NCI-H187 treated with DMSO at 0.1 percent for 48 hours (cell line): ENCODE measurements at regions not wholly inside any gene's neighbourhood (a gene's known extent, or its start where the extent isn't known, plus 50 kb on each side); places are given as distances from the start of the nearest gene placed in this dataset.

Source experiments
- DNase-seq: peaks from one replicate; lab custom pipeline; 2025; lab: John Stamatoyannopoulos, UW

DNA sequence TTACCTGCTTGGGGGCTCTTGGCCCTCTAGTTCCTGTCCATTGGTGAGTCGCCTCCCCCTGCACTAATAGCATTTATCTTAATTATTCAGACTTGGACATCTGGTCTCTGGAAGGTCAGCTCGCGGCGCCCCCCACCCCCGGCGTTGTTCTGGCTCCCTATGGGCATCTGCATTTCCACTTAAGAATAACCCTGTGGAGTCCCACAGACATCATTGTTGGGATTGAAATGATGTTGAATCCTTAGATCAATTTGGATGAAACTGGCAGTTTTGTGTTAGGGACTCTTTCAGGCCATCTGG is 313.8 kb upstream of the HS6ST1 start:
- no peak for DNase-seq

DNA sequence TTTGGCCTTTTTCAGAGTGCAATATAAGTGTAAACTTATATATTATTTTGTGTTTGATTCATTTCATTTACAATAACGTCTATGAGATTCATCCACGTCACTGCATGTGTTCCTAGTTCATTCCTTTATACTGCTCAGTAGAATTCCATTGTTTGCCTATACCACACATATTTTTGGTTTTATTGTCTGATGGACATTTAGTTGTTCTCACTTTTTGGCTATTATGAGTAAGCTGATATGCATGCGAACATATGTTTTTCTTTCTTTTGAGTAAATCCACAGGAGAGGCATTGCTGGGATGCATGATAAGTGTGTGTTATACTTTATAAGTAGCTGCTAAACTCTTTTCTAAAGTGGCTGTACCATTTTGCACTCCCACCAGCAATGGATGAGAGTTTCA is 314.8 kb upstream of the HS6ST1 start:
- DNase-seq = no peak

DNA sequence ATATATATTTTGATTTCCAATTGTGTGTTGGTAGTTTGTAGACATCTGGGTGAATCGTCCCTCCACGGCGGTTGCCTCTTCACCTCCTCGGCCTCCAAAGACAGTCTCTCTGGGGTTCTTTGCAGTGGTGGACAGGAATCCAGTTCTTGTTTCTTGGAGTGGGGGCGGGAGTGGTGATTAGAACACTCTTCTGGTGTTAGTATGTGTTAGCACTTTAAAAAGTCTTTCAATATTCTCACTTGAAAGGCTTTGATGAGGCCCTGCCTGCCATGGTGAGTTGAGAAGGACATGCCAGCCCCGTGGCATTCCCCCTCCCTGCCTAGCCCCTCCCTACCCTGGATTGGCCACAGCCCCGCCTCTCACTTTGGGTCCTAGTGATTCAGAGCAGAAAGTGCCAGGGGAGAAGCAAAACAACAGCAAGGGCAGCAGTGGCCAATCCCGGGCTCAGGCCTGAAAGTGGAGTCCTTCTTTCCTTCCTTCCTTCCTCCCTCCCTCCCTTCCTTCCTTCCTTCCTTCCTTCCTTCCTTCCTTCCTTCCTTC is 316.8 kb upstream of the HS6ST1 start:
- no peak for DNase-seq

DNA sequence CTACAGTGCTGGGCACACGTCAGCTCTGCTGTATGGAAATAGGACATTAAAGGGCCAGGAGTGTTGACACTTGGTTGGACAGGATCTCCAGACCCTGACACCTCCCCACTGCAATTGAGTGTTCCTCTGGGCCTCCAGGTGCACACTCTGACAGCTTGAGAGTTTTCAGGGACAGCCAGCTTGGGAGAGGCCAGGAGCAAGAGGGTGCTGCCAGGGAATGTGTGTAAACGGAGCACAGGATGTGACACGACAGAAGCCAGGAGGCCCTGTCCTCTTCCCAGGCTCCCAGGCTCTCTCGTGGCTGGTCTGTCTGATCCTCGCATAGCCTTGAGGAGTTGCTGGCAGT is 318.1 kb upstream of the HS6ST1 start:
- DNase-seq = no peak

DNA sequence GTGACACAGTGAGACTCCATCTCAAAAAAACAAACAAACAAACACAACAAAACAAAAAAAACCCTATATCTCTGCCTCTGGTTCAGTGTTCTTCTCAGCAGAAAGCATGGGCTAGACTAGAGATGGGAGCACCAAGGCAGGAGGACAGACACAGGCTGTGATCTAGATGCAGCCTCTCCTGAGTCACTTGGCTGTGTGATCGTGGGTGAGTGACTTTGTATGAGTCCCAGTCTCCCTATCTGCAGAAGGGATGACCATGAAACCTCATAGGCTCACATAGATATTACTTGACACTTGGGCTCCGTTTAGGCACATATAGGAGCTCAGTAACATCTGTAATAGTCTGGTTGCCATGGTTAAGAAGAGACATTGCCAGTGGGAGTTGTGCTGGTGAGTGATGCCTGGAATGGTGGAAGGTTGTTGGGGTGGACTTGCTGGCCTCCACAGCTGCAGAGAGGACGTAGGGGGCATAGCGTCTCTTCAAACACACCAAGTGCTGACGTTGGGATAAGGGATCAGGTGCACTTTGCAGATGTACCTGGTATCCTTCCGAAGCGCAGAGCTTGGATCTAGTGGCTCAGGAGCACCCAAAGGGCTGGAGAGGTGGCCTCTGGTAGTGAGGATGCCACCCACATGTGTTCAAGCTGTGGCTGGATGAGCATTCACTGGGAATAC is 318.9 kb upstream of the HS6ST1 start:
- no peak for DNase-seq

DNA sequence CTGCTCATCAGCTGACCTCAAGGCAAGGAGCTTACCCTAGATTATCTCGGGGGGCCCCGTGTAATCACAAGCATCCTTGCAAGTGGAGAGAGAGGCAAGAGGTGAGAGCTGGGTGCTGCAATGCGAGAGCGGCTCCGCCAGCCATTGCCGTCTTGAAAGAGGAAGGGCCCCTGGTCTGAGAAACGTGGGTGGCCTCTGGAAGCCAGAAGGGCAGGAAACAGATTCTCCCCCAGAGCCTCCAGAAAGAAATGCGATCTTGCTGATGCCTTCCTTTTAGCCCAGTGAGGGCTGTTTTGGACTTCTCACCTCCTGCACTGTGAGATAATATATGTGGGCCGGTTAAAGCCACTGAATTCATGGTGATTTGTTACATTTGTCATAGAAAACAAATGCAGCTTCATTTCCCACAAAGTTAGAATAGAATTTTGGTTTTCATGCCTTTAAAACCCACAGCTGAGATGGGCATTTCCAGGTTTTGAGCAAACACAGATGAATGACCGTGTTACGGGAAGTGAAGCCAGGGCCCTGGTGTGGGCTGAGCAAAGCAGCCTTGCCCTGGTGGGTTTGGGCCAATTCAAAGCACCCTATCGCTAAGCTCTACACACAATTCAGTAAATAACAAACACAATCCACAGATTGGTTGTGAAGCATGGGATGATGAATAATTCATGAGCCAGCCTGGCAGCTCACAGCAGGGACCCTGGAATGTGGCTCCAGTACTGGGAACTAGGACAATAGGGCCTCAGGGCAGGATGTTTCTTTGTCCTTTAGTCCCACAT is 319.9 kb upstream of the HS6ST1 start:
- DNase-seq = no peak

DNA sequence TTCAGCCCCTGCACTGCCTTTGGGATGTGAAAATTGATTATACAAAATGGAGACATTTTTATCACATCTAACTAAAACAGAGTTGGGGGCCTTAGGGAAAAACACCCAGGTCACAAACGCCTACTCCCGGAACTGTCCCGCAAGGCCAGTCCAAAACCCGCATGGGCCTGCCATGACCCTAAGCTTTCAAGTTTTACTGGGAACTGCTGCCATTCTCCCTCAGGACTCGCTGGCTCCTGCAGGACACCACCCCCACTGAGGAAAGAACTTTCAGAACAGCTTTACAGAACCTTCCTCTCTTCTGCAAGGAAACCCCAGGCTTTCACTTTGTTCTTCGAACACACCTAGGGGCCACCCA is 320.4 kb upstream of the HS6ST1 start:
- no peak for DNase-seq

DNA sequence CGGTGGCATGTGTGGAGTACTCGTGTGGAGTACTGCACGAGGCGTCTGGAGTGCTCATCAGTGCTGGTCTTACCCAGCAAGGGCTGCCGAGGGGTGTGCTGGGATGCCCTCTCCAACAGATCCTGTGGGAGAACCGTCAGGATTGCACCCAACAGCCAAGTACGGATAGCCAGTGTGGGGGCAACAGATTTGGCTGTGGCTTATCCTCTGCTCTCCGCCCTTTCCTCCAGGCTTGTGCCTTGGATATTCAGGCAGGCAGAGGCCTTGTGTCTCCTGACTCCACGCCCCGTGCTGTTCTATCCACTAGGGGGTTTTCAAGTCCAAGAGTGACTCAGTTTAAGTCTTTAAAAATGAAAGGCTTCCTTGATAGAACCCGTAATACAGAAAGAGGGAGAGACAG is 321.0 kb upstream of the HS6ST1 start:
- no peak for DNase-seq

DNA sequence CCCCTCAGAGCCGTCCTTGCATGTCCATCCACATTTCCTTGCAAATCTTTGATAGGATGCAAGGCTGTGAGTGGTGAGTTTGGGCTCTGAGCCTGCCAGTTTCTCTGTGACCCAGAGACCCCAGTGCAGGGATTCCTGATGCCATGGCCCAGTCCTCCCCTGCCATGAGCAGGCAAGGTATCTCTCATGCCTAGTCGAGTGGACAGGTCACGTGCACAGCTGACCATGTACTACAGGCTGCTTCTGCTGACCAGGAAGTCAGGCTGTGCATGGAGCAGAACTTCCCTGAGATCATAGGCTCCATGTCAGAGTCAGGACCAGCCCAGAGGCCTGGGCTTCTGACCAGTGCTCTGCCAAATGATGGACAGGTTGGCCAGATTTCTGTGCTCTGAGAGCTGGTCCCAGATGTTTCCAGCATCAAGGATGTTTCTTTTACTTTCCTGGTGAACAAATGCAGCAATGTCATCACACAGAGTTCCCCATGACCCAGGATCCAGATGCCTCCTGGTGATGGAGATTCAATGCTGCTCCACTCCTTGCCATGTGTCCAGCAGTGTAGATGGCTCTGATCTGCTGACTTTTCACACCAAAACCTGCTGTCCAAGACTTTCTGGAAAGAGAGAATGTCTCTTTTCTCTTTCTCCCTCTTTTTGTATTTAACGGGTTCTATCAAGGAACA is 321.6 kb upstream of the HS6ST1 start:
- DNase-seq = no peak

DNA sequence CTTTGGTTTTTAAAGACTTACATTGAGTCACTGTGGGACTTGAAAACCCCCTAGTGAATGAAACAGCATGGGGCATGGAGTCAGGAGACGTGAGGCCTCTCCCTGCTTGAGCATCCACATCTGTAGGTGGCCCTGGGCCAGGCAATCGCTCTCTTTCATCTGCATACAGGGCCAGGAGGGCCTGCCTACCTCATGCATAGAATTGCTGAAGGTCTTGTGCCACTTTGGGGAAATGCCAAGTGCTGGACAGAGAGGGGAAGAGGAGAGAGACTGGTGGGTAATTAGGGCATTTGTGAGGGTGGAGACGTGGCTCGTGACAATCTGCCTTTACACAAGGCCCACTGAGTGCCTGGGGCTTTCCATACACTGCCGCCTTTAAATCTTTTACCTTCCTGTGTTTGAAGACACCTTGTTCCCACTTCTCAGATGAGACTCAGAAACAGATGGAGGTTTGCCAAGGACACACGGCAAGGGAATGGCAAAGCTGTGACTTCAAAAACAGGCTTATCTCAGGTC is 322.2 kb upstream of the HS6ST1 start:
- DNase-seq = no peak

DNA sequence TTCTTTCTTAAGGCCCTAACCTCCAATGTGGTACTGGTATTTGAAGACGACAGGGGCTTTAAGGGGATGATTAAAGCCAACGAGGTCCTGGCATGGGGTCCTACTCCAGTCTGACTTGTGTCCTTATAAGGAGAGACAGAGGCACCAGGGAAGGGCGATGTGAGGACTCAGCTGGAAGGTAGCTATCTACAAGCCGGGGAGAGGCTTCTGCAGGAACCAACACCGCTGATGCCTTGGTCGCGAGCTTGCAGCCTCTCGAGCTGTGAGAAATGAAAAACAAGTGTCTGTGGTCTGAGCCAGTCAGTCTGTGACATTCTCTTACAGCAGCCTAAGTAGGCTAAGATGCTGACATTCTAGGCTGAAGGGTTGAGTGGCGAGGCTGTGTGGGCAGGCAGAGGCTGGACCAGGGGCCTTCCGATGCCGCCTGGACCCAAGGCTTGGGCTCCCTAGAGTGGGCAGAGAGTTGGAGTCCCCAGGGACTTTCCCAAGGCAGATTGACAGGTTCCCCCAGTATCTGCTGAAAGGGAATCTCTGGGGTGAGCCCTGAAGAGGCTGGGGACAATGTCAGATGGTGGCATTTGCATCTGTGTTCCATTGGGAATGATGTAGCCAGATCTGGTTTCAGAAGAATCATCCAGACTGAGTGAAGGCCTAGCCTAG is 322.9 kb upstream of the HS6ST1 start:
- no peak for DNase-seq

DNA sequence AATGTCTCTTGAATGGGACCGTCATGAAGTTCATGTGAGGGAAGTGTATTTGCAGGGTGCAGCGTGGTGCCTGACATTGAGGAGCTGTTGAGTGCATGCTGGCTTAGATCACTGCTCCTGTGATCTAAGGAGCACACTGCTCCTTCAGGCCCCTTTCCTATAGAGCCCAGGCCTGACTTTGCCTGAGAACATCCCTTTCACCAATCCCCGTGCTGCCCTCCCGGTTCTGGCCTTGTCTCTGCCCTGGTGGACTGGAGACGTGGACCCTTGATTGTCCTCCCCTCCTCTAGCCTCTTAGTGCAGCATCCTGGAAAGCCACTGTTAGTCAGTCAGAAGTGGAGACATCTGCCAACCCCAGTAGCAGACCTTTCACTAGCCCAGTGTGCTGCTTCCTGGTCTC is 323.6 kb upstream of the HS6ST1 start:
- DNase-seq = no peak

DNA sequence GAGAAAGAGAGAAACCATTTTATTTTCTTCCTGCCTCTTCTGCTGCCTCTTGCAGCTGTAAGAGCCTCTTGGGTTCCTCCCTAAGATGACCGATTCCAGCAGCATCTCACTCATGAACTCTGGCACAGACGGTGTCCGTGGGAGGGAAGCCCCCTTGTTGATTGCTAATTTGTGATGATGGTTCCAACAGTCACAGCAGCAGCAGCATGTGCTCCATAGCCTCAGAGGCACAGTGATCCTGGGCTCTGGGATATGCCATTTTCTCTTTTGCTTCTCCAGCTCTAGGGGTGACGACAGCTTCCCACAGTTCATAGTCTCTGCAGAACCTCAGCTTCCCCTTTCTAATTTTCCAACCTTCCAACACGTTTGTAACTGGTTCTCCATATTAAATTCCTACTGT is 324.2 kb upstream of the HS6ST1 start:
- no peak for DNase-seq

DNA sequence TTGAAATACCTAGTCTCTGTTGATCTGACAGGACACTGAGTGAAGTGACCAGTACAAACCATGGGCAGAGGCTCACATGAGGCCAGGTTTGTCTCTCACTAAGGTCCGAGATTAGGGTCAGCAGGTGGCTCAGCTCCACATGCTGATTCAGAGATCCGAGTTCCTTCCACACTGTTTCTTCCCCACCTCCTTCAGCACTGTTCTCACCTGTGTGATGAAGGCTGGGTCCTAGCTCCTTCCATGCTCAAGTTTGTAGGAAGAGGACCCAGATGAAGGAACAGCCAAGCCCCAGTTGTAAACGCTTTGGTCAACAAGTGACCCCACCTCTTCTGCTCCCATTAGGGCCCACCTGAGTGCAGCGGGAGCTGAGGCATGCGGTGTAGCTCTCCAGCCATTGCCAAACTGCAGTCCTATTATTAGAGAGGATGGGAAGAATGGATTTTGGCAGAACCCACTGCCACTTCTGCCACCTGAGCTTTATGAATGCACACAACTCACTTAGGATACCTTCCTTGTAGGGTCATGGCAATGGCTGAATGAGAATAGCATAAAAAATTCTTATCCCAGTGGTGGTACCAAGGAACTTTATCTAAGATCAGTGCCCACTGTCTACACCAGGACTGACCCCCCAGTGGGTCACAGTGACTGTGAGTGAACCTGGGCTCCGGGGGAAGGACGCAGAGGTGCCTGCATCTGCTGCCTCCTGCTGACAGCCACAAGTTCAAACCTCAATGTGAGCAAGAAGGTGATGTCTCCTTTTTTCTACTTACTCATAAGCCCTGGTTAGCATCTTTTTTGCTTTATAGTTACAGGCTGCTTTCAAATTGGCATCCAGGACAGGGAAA is 324.8 kb upstream of the HS6ST1 start:
- no peak for DNase-seq

DNA sequence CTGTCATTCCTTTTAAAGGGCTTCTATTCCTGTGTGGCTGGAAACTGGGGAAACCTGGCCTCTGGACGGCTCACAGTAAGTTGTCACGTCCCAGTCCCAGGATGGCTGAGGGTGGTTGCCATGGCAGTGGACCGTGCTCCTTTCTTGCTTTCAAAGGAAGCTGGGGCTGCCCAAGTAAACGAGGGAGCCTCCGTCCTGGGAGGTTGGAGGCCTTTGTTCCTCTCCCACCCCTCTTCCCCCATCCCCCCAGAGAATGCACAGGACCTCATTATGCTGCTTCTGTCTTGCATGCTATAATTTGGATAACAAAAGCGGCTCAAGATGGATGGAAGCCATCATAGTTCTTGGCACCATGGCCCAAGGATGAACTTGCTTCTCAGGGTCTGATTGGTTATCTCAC is 325.5 kb upstream of the HS6ST1 start:
- no peak for DNase-seq

DNA sequence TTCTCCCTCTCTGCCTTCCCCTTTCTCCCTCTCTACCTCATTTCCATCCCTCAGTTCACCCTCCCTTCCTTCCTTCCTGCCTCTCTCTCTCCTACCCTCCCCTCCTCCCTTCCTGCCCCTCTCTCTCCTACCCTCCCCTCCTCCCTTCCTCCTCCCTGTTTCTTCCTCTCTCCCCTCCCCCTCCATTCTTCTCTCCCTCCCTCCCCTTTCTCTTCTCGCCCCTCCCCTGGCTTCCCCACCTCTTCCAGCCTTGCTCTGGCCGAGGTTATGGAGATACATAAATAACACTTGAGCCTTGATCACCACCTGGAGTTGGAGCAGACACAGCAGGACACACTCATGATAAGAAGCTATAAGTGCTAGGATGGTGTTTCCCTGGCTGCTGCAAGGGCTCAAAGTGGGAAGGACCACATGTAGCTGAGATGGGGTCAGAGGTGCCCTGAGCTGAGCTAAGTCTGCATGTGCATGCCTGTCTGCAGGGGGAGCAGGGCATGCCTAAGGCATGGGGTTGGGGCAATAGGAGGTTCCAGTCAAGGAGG is 326.1 kb upstream of the HS6ST1 start:
- no peak for DNase-seq

DNA sequence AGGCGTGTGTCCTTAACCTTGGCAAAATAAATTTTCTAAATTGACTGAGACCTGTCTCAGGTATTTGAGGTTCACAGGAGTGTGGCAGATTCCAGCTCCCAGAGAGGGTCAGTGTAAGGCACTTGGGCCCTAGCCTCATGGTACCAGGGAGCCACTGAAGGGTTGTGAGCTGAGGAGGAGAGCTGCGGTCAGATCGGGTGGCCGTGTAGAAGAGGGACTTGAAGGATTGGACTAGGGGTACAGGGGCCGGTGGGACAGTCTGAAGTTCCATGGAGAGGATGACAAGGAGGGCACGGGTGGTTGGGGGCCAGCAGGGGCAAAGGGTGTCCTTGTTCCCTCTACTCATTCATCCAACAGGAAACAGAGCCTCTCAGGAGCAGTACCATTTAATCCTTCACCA is 327.0 kb upstream of the HS6ST1 start:
- DNase-seq = no peak

DNA sequence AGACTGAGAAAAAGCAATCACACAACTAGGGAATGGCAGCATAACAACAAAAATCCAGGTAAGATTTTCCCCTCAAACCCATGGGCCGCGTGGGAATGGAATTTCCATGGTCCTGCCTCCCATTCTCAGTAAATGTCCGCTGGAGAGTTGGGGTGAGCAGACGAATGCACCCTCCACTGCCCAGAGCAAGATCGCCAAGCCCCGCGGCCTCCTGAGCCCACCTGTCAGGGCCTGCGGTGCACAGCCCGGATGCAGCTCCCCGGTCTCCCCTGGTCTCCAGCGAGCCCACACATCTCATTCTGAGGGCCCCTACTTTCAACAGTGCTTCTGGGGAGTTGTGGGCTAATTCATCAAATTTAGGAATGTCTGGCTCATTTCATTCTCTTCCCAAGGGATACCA is 327.4 kb upstream of the HS6ST1 start:
- no peak for DNase-seq

DNA sequence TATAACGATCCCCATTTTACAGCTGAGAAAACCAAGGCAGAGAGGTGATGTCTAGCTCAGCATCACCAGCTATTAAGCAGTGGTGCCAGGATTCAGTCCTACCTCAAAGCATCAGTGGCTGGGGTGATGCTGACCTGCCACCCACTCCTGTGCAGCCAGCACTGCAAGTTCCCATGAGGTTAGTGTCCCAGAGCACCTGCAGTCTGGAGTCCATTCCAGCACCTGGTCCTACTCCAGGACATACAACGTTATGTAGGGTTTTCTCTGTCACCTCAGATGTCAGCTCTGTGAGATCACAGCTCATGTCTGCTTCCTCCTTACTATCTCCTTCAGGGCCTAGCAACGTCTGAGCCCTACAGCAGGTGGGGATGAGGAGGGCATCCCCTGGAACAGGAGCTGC is 328.0 kb upstream of the HS6ST1 start:
- no peak for DNase-seq

DNA sequence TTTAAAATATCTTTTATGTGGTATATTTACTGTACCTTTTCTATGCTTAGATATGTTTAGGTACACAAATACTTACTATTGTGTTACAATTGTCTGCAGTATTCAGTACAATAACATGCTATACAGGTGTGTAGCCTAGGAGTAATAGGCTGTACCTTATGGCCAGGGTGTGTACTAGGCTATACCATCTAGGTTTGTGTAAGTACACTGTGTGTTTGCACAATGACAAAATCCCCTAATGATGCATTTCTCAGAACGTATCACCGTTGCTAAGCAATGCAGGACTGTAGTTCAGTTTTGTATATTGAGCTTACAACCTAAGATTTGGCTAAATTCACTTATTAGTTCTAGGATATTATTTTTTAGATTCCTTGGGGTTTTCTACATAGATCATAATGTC is 332.3 kb upstream of the HS6ST1 start:
- no peak for DNase-seq

DNA sequence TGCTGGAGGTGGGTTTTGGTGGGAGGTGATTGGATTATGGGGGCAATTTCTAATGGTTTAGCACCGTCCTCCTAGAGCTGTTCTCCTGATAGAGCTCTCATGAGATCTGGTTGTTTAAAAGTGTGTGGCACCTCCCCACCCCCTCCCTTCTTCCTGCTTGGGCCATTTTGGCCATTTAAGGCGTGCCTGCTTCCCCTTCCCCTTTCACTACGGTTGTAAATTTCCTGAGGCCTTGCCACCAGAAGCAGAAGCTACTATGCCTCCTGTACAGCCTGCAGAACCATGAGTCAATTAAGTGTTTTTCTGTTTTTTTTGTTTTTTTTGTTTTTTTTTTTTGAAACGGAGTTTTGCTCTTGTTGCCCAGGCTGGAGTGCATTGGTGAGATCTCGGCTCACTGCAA is 335.7 kb upstream of the HS6ST1 start:
- DNase-seq = no peak

DNA sequence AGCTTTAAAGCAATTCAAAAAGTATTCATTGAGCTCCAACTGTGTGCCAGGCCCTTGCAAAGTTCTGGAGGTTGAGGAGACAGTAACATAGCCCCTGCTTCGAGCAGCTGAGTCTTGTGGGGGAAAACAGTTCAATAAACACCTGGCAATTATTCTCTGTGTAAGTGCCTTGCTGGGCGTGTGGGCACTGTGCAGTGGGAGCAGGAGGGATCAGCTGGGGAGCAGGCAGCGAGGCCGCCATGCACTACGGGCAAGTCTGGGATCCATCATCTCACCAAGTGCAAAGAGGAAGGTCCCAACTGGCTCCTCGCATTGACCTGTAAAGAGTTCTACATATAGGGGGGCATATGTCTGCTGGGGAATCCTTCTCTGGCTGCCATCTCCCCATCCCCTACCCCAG is 342.2 kb upstream of the HS6ST1 start:
- DNase-seq = no peak
